H9 (cell line): ENCODE measurements at regions not wholly inside any gene's neighbourhood (a gene's known extent, or its start where the extent isn't known, plus 50 kb on each side); places are given as distances from the start of the nearest gene placed in this dataset.
"Not testable (repeated sequence)": the region's sequence is repeated elsewhere in the genome, so short reads cannot be mapped to it uniquely, and the experiment has no call there.

Experiments
- DNase-seq: peaks from one replicate; pipeline ENCODE4 v3.0.0-alpha.2; 2017
- H2AFZ ChIP-seq: one replicate; pipeline ENCODE4 v1.6.1; 2013; ENCODE audit warnings: mild to moderate bottlenecking, low read length, control low read depth, moderate library complexity
- H2AK5ac ChIP-seq: 2 replicates; pipeline ENCODE4 v1.6.1; 2013; ENCODE audit warnings: low read length, control low read depth, mixed read lengths; ENCODE audit not compliant: insufficient read length
- H2BK120ac ChIP-seq: one replicate; pipeline ENCODE4 v1.6.1; 2013; ENCODE audit warnings: low read depth, mild to moderate bottlenecking, low read length, control low read depth, inconsistent platforms; ENCODE audit not compliant: poor library complexity, severe bottlenecking
- H2BK12ac ChIP-seq: 2 replicates; pipeline ENCODE4 v1.6.1; 2013; ENCODE audit warnings: low read length, control low read depth, mixed read lengths, low read depth; ENCODE audit not compliant: insufficient read length
- H2BK15ac ChIP-seq: 2 replicates; pipeline ENCODE4 v1.6.1; 2013; ENCODE audit warnings: low read depth, low read length, control low read depth
- H2BK20ac ChIP-seq: one replicate; pipeline ENCODE4 v1.6.1; 2013; ENCODE audit warnings: low read depth, mild to moderate bottlenecking, low read length, control low read depth, inconsistent platforms; ENCODE audit not compliant: poor library complexity, severe bottlenecking
- H2BK5ac ChIP-seq: 2 replicates; pipeline ENCODE4 v1.6.1; 2013; ENCODE audit warnings: low read length, control low read depth, mixed read lengths; ENCODE audit not compliant: insufficient read length
- H3K14ac ChIP-seq: 2 replicates; pipeline ENCODE4 v1.6.1; 2013; ENCODE audit warnings: low read length, control low read depth; ENCODE audit not compliant: insufficient read depth
- H3K18ac ChIP-seq: 2 replicates; pipeline ENCODE4 v1.6.1; 2013; ENCODE audit warnings: low read depth, mild to moderate bottlenecking, mixed read lengths, low read length, control low read depth; ENCODE audit not compliant: insufficient read length
- H3K23ac ChIP-seq: 2 replicates; pipeline ENCODE4 v1.6.1; 2013; ENCODE audit warnings: low read length, control low read depth, mixed read lengths, low read depth; ENCODE audit not compliant: insufficient read length
- H3K23me2 ChIP-seq: 2 replicates; pipeline ENCODE4 v1.6.1; 2013; ENCODE audit warnings: low read depth, mild to moderate bottlenecking, mixed read lengths, low read length, control low read depth; ENCODE audit not compliant: insufficient read length, poor library complexity, severe bottlenecking
- H3K27ac ChIP-seq: 2 replicates; pipeline ENCODE4 v1.5.1; 2013; ENCODE audit warnings: low read length, control low read depth, mixed read lengths, low read depth; ENCODE audit not compliant: insufficient read length
- H3K27me3 ChIP-seq: 2 replicates; pipeline ENCODE4 v1.6.1; 2013; ENCODE audit warnings: low read length, control low read depth, inconsistent platforms; ENCODE audit not compliant: insufficient read depth
- H3K4ac ChIP-seq: 2 replicates; pipeline ENCODE4 v1.6.1; 2013; ENCODE audit warnings: low read depth, mild to moderate bottlenecking, control low read depth, inconsistent platforms, low read length, moderate library complexity
- H3K4me1 ChIP-seq: 2 replicates; pipeline ENCODE4 v1.6.1; 2013; ENCODE audit warnings: low read length, control low read depth, inconsistent platforms; ENCODE audit not compliant: insufficient read depth
- H3K4me2 ChIP-seq: 2 replicates; pipeline ENCODE4 v1.6.1; 2013; ENCODE audit warnings: low read length, control low read depth, mixed read lengths; ENCODE audit not compliant: insufficient read length, insufficient read depth
- H3K56ac ChIP-seq: 2 replicates; pipeline ENCODE4 v1.6.1; 2013; ENCODE audit warnings: low read depth, mild to moderate bottlenecking, mixed read lengths, low read length, control low read depth; ENCODE audit not compliant: insufficient read length
- H3K79me1 ChIP-seq: 2 replicates; pipeline ENCODE4 v1.6.1; 2013; ENCODE audit warnings: low read depth, mild to moderate bottlenecking, moderate library complexity, low read length, control low read depth, inconsistent platforms; ENCODE audit not compliant: insufficient read depth, poor library complexity, severe bottlenecking
- H3K79me2 ChIP-seq: 2 replicates; pipeline ENCODE4 v1.6.1; 2013; ENCODE audit warnings: low read length, control low read depth, inconsistent platforms; ENCODE audit not compliant: insufficient read depth
- H3K9ac ChIP-seq: 2 replicates; pipeline ENCODE4 v1.6.1; 2013; ENCODE audit warnings: low read length, control low read depth, mixed read lengths; ENCODE audit not compliant: insufficient read length; ENCODE audit errors: extremely low read depth
- H3K9me3 ChIP-seq: one replicate; pipeline ENCODE4 v1.6.1; 2013; ENCODE audit warnings: low read depth, low read length, inconsistent platforms; ENCODE audit not compliant: control insufficient read depth
- H3T11ph ChIP-seq: one replicate; pipeline ENCODE4 v1.6.1; 2013; ENCODE audit warnings: mild to moderate bottlenecking, low read length, control low read depth, inconsistent platforms
- H4K20me1 ChIP-seq: one replicate; pipeline ENCODE4 v1.6.1; 2013; ENCODE audit not compliant: control insufficient read depth, insufficient read length, insufficient read depth
- H4K5ac ChIP-seq: 2 replicates; pipeline ENCODE4 v1.6.1; 2013; ENCODE audit warnings: low read depth, mild to moderate bottlenecking, mixed read lengths, low read length, control low read depth; ENCODE audit not compliant: insufficient read length
- H4K8ac ChIP-seq: replicated peaks from 2 replicates; pipeline ENCODE4 v1.6.1; 2013; ENCODE audit warnings: low read length, control low read depth, mixed read lengths, low read depth; ENCODE audit not compliant: insufficient read length
- H4K91ac ChIP-seq: 2 replicates; pipeline ENCODE4 v1.6.1; 2013; ENCODE audit warnings: low read depth, mild to moderate bottlenecking, moderate library complexity, mixed read lengths, low read length, control low read depth; ENCODE audit not compliant: insufficient read length
- H3K27ac Mint-ChIP-seq, 3 experiments: 2 replicates in 2 of 3; 3 replicates in 1 of 3; pipeline ENCODE4 v1.8.0; 2020 to 2021; ENCODE audit warnings: mixed read lengths in 3 of 3, mild to moderate bottlenecking in 1 of 3, moderate library complexity in 1 of 3
- H3K27me3 Mint-ChIP-seq: 2 replicates; pipeline ENCODE4 v1.8.0; 2021; ENCODE audit warnings: low read depth, mild to moderate bottlenecking, moderate library complexity, mixed read lengths
- H3K36me3 Mint-ChIP-seq, 3 experiments: 2 replicates in 2 of 3; 3 replicates in 1 of 3; pipeline ENCODE4 v1.8.0; 2020 to 2021; ENCODE audit warnings: low read depth in 3 of 3, mixed read lengths in 3 of 3; ENCODE audit not compliant: insufficient read depth in 1 of 3
- H3K4me1 Mint-ChIP-seq, 2 experiments: 2 replicates each; pipeline ENCODE4 v1.8.0; 2020; ENCODE audit warnings: mixed read lengths in 2 of 2
- H3K4me3 Mint-ChIP-seq, 2 experiments: 2 replicates in 1 of 2; 3 replicates in 1 of 2; pipeline ENCODE4 v1.8.0; 2020 to 2021; ENCODE audit warnings: mild to moderate bottlenecking in 2 of 2, mixed read lengths in 2 of 2, moderate library complexity in 1 of 2
- H3K9me3 Mint-ChIP-seq, 2 experiments: 2 replicates in 1 of 2; 3 replicates in 1 of 2; pipeline ENCODE4 v1.8.0; 2020; ENCODE audit warnings: mild to moderate bottlenecking in 2 of 2, mixed read lengths in 2 of 2, moderate library complexity in 1 of 2
- WGBS: extraction: QIAGEN DNeasy Blood & Tissue Kit; methylation state at CpG from one replicate; pipeline ENCODE4 v1.1.7; 2013; ENCODE audit warnings: missing lambda C conversion rate, low lambda C conversion rate, mixed read lengths; ENCODE audit not compliant: insufficient read length; ENCODE audit errors: extremely low coverage; 5-methylcytosine and 5-hydroxymethylcytosine counted together

DNA sequence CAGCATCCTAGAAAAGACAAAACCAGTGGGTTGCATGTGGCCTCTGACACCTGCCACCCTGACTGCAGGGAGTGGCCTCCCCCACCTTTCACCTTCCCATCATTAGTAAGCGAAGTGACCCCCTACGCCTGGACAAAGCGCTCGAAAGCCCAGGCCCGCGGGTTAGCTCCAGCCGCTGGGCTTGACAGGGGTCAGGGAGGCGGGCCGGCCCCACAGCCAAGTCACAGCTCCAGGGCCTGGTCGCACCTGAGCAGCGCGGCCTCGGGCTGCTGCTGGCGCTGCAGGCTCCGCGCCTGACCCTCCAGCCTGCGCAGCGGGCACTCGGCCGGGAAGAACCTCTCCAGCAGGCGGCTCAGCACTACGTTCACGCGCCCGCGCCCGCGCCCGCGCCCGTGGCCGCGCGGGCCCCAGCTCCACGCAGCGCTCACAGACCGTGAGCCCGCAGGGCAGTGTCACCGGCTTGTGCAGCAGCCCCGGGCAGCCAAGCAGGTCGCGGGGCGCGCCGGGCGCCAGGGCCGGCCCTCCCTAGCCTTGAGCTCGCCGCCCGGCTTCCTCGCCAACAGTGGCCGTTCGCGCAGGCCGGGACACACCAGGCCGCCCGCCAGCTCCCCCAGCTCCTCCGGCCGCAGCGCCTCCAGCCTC, 93.3 kb downstream of the POTEC start:
- WGBS, result no CpG with 5 or more reads among the region's 60 CpGs
- not testable (repeated sequence) for H3K27me3 Mint-ChIP-seq, H2BK12ac ChIP-seq, H3K4me3 Mint-ChIP-seq, H4K8ac ChIP-seq, H2BK15ac ChIP-seq, H3K4me1 ChIP-seq, H2AFZ ChIP-seq, H4K5ac ChIP-seq, H3K18ac ChIP-seq, H2BK5ac ChIP-seq, H3K23ac ChIP-seq, H3K79me1 ChIP-seq, H3K27me3 ChIP-seq, H3K56ac ChIP-seq, H3K23me2 ChIP-seq, H4K20me1 ChIP-seq, H4K91ac ChIP-seq, H3K4me1 Mint-ChIP-seq, H2AK5ac ChIP-seq, H2BK20ac ChIP-seq, DNase-seq, H3K14ac ChIP-seq, H2BK120ac ChIP-seq, H3K79me2 ChIP-seq, H3K9ac ChIP-seq, H3K4me2 ChIP-seq, H3T11ph ChIP-seq, H3K27ac ChIP-seq, H3K27ac Mint-ChIP-seq, H3K4ac ChIP-seq
- H3K36me3 Mint-ChIP-seq, result peaks cover 4 to 11% (median 5%) of the 10 kb centered on the region in 3 experiments; a peak in 6 of 7 replicates
- peaks cover 14% of the 10 kb centered on the region for H3K9me3 ChIP-seq
- H3K9me3 Mint-ChIP-seq, result peaks cover 34 to 40% of the 10 kb centered on the region in 2 experiments

- not testable (repeated sequence) for H3K4me2 ChIP-seq
- no CpG with 5 or more reads among the region's 12 CpGs for WGBS
These were observed 94.3 kb downstream of the POTEC start for GRCh38 chr18:14449062-14449461.

More at GRCh38 chr18:14449062-14449461, 94.3 kb downstream of the POTEC start:
- not testable (repeated sequence) for H3K23me2 ChIP-seq, H4K20me1 ChIP-seq, H3K27me3 Mint-ChIP-seq, H3K56ac ChIP-seq, H3K27me3 ChIP-seq, H3T11ph ChIP-seq, H3K18ac ChIP-seq, H4K91ac ChIP-seq, H2AFZ ChIP-seq, H2BK12ac ChIP-seq, H3K79me2 ChIP-seq, H3K14ac ChIP-seq, H3K79me1 ChIP-seq, H2BK20ac ChIP-seq, H4K8ac ChIP-seq, H2BK5ac ChIP-seq, H2BK15ac ChIP-seq, H3K4me1 ChIP-seq, H3K4me3 Mint-ChIP-seq, DNase-seq, H3K4me1 Mint-ChIP-seq, H3K4ac ChIP-seq, H3K23ac ChIP-seq, H3K9ac ChIP-seq, H4K5ac ChIP-seq, H3K27ac ChIP-seq, H2BK120ac ChIP-seq, H2AK5ac ChIP-seq, H3K27ac Mint-ChIP-seq
- peaks cover 14% of the 10 kb centered on the region for H3K9me3 ChIP-seq
- Mint-ChIP-seq H3K36me3 (peaks cover 4 to 11% (median 5%) of the 10 kb centered on the region in 3 experiments; a peak in 6 of 7 replicates), H3K9me3 (peaks cover 36 to 40% of the 10 kb centered on the region in 2 experiments)
